ENCODE measurements at regions not wholly inside any gene's neighbourhood (a gene's known extent, or its start where the extent isn't known, plus 50 kb on each side); places are given as distances from the start of the nearest gene placed in this dataset.
"Not testable (repeated sequence)": the region's sequence is repeated elsewhere in the genome, so short reads cannot be mapped to it uniquely, and the experiment has no call there.

DNA sequence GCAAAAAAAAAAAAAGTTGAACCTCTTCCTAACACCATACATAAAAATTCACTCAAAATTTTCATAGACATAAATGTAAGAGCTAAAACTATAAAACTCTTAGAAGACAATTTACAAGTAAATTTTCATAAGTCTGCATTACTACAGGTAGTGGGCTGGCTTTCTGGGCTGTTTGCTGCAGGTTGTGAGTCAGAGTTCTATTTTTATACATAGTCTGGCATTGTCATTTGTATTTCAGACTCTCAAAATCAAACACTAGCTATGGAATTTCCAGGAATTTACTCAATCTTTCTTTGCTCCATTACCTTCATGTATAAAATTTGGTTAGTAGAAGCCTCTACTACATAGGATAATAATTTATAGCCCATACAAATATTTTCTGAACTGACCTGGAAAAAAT lies 227.2 kb downstream of the COX18 start:
- no peaks in the 10 kb centered on the region for H3K27me3 ChIP-seq (ENCODE audit: control insufficient read depth, insufficient read depth, low read length, poor library complexity, severe bottlenecking)
- no peaks in the 10 kb centered on the region for H3K9me3 ChIP-seq (ENCODE audit: control insufficient read depth, low read length)
- TF ChIP-seq, protein P1, sequence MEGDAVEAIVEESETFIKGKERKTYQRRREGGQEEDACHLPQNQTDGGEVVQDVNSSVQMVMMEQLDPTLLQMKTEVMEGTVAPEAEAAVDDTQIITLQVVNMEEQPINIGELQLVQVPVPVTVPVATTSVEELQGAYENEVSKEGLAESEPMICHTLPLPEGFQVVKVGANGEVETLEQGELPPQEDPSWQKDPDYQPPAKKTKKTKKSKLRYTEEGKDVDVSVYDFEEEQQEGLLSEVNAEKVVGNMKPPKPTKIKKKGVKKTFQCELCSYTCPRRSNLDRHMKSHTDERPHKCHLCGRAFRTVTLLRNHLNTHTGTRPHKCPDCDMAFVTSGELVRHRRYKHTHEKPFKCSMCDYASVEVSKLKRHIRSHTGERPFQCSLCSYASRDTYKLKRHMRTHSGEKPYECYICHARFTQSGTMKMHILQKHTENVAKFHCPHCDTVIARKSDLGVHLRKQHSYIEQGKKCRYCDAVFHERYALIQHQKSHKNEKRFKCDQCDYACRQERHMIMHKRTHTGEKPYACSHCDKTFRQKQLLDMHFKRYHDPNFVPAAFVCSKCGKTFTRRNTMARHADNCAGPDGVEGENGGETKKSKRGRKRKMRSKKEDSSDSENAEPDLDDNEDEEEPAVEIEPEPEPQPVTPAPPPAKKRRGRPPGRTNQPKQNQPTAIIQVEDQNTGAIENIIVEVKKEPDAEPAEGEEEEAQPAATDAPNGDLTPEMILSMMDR (conservative IDR thresholded peaks at IDR 0.05), result no peak
- no peaks in the 10 kb centered on the region for H3K4me1 Mint-ChIP-seq
- peaks cover 16% of the 10 kb centered on the region for H3K9me3 Mint-ChIP-seq
- no peak for DNase-seq
- no peak overlapping the region for H3K27ac ChIP-seq (ENCODE audit: low read depth, low read length)
- H3K4me3 Mint-ChIP-seq, result no peak overlapping the region
- no peak overlapping the region for H3K27ac Mint-ChIP-seq
- H3K9ac ChIP-seq (ENCODE audit: extremely low read depth, low read length, poor library complexity, severe bottlenecking), result no peak overlapping the region
- no peaks in the 10 kb centered on the region for H3K36me3 ChIP-seq (ENCODE audit: control insufficient read depth, insufficient read depth, low read length)
- H3K36me3 Mint-ChIP-seq (ENCODE audit: low read depth), result no peaks in the 10 kb centered on the region
- no peak overlapping the region for H3K4me3 ChIP-seq (ENCODE audit: low read length)
- no peaks in the 10 kb centered on the region for H3K4me1 ChIP-seq (ENCODE audit: control insufficient read depth, insufficient read depth, low read length)
- H3K27me3 Mint-ChIP-seq (ENCODE audit: insufficient read depth), result peaks cover 1% of the 10 kb centered on the region

DNA sequence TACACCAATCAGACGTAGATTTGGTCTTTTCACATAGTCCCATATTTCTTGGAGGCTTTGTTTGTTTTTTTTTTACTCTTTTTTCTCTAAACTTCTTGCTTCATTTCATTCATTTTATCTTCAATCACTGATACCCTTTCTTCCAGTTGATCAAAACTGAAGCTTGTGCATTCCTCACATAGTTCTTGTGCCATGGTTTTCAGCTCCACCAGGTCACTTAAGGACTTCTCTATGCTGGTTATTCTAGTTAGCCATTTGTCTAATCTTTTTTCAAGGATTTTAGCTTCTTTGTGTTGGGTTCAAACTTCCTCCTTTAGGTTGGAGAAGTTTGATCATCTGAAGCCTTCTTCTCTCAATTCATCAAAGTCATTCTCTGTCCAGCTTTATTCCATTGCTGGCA lies 229.3 kb downstream of the COX18 start:
- H3K9ac ChIP-seq (ENCODE audit: extremely low read depth, low read length, poor library complexity, severe bottlenecking); H3K4me1 Mint-ChIP-seq; H3K27me3 ChIP-seq (ENCODE audit: control insufficient read depth, insufficient read depth, low read length, poor library complexity, severe bottlenecking); H3K36me3 ChIP-seq (ENCODE audit: control insufficient read depth, insufficient read depth, low read length); H3K9me3 ChIP-seq (ENCODE audit: control insufficient read depth, low read length); H3K27ac Mint-ChIP-seq; H3K27ac ChIP-seq (ENCODE audit: low read depth, low read length); H3K36me3 Mint-ChIP-seq (ENCODE audit: low read depth); DNase-seq; H3K4me1 ChIP-seq (ENCODE audit: control insufficient read depth, insufficient read depth, low read length); H3K4me3 Mint-ChIP-seq; H3K27me3 Mint-ChIP-seq (ENCODE audit: insufficient read depth); H3K4me3 ChIP-seq (ENCODE audit: low read length): not testable (repeated sequence)
- 92% methylated on average over 1 of the region's 1 CpG; no CpG with 5 or more reads in 1 of the 2 experiments for WGBS, 2 experiments (ENCODE audit: insufficient coverage in 1 of 2, insufficient read length in 1 of 2)
- H3K9me3 Mint-ChIP-seq, result peaks cover 29% of the 10 kb centered on the region

- Mint-ChIP-seq H3K9me3 (peaks cover 18% of the 10 kb centered on the region), H3K27ac (no peak overlapping the region), H3K36me3 (ENCODE audit: low read depth) (no peaks in the 10 kb centered on the region), H3K27me3 (ENCODE audit: insufficient read depth) (no peaks in the 10 kb centered on the region), H3K4me1 (no peaks in the 10 kb centered on the region), H3K4me3 (no peak overlapping the region)
- Histone ChIP-seq H3K4me3 (ENCODE audit: low read length) (no peak overlapping the region), H3K27ac (ENCODE audit: low read depth, low read length) (no peak overlapping the region), H3K9me3 (ENCODE audit: control insufficient read depth, low read length) (peaks cover 6% of the 10 kb centered on the region), H3K4me1 (ENCODE audit: control insufficient read depth, insufficient read depth, low read length) (no peaks in the 10 kb centered on the region), H3K36me3 (ENCODE audit: control insufficient read depth, insufficient read depth, low read length) (no peaks in the 10 kb centered on the region), H3K9ac (ENCODE audit: extremely low read depth, low read length, poor library complexity, severe bottlenecking) (no peak overlapping the region), H3K27me3 (ENCODE audit: control insufficient read depth, insufficient read depth, low read length, poor library complexity, severe bottlenecking) (no peaks in the 10 kb centered on the region)
- WGBS, 2 experiments (ENCODE audit: insufficient coverage in 1 of 2, insufficient read length in 1 of 2), result 92 to 100% methylated on average over 1 of the region's 1 CpG
- TF ChIP-seq, protein P1 (conservative IDR thresholded peaks at IDR 0.05), result no peak
- no peak for DNase-seq
Observed at GRCh38 chr4:72828864-72829263, 240.7 kb downstream of the COX18 start.

- Histone ChIP-seq H3K4me3 (ENCODE audit: low read length) (no peak overlapping the region), H3K27ac (ENCODE audit: low read depth, low read length) (no peak overlapping the region), H3K27me3 (ENCODE audit: control insufficient read depth, insufficient read depth, low read length, poor library complexity, severe bottlenecking) (no peaks in the 10 kb centered on the region), H3K9ac (ENCODE audit: extremely low read depth, low read length, poor library complexity, severe bottlenecking) (no peak overlapping the region), H3K9me3 (ENCODE audit: control insufficient read depth, low read length) (peaks cover 4% of the 10 kb centered on the region), H3K36me3 (ENCODE audit: control insufficient read depth, insufficient read depth, low read length) (no peaks in the 10 kb centered on the region), H3K4me1 (ENCODE audit: control insufficient read depth, insufficient read depth, low read length) (no peaks in the 10 kb centered on the region)
- no peak for DNase-seq
- no peak overlapping the region for H3K27ac Mint-ChIP-seq
- H3K36me3 Mint-ChIP-seq (ENCODE audit: low read depth), result no peaks in the 10 kb centered on the region
- H3K4me1 Mint-ChIP-seq, result no peaks in the 10 kb centered on the region
- 90% methylated on average over 1 of the region's 1 CpG; no CpG with 5 or more reads in 1 of the 2 experiments for WGBS, 2 experiments (ENCODE audit: insufficient coverage in 1 of 2, insufficient read length in 1 of 2)
- peaks cover 12% of the 10 kb centered on the region for H3K9me3 Mint-ChIP-seq
- no peaks in the 10 kb centered on the region for H3K27me3 Mint-ChIP-seq (ENCODE audit: insufficient read depth)
- TF ChIP-seq, protein P1 (conservative IDR thresholded peaks at IDR 0.05), result no peak
- no peak overlapping the region for H3K4me3 Mint-ChIP-seq
Observed at GRCh38 chr4:72827968-72828367, 241.5 kb downstream of the COX18 start.

Data from endodermal cell (in vitro differentiated cells).